ENCODE measurements at regions not wholly inside any gene's neighbourhood (a gene's known extent, or its start where the extent isn't known, plus 50 kb on each side); places are given as distances from the start of the nearest gene placed in this dataset.
"Not testable (repeated sequence)": the region's sequence is repeated elsewhere in the genome, so short reads cannot be mapped to it uniquely, and the experiment has no call there.

DNA sequence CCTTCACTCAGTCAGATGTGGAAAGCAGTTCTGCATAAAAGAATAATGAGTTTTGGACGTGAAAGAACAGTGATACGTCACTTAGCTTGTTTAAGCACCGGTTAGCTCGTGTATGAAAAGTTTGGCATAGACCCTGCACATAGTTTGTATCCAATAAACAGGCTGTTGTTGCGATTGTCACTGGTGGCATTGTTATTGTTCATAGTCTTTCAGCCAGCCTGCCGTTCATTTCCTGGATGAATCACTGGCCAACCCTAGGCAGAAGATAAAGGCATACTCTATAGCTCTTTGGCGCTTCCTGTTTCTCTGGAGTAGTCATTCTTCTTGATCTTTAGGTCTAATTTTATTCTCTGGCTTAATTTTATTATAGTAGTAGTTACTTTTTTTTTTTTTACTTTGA, 57.8 kb upstream of the ANKRD30A start:
- H3K27ac ChIP-seq, result no peak overlapping the region
- no peak overlapping the region for H3K4me3 ChIP-seq

DNA sequence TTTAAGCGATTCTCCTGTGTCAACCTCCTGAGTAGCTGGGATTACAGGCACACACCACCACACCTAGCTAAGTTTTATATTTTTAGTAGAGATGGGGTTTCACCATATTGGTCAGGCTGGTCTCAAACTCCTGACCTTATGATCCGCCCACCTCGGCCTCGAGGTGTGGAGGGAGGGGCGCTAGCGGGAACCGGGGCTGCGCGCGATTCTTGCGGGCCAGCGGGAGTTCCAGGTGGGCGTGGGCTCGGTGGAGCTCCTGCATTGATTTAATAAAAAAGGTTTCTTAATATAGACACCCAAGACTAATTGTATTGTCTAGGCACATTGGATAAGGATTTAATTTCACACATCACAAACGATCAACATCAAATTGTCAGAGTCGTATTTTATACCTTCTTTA, 63.1 kb upstream of the ANKRD30A start:
- not testable (repeated sequence) for H3K4me3 ChIP-seq, H3K27ac ChIP-seq

DNA sequence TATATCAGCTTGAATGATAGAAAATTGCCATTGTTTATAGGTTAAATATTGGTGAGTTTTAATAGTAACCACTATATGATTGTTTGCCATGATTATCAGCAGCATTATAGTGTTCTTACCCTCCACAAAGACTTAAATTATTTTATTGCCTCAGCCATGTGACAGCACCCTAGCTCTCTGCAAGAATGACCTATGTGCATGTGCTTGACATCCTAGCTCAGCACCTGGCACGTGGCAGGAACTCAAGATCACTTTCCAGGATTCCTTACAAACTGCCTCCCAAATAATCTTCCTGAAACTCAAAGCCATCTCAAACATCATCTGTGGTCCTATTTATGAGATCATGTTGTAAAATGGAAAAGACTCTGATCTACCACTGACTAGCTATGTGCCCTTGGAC, 68.1 kb upstream of the ANKRD30A start:
- no peak overlapping the region for H3K27ac ChIP-seq
- no peak overlapping the region for H3K4me3 ChIP-seq

GRCh38 chr10:37053476-37053875, 71.9 kb upstream of the ANKRD30A start:
- H3K4me3 ChIP-seq, result no peak overlapping the region
- no peak overlapping the region for H3K27ac ChIP-seq

DNA sequence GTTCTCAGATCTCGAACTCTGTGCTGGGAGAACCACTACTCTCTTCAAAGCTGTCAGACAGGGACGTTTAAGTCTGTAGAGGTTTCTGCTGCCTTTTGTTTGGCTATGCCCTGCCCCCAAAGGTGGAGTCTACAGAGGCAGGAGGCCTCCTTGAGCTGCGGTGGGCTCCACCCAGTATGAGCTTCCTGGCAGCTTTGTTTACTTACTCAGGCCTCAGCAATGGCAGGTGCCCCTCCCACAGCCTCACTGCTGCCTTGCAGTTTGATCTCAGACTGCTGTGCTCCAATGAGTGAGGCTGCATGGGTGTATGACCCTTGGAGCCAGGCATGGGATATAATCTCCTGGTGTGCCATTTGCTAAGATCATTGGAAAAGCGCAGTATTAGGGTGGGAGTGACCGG, 75.4 kb upstream of the ANKRD30A start:
- H3K27ac ChIP-seq, H3K4me3 ChIP-seq: not testable (repeated sequence)

- not testable (repeated sequence) for H3K4me3 ChIP-seq, H3K27ac ChIP-seq
These were observed 81.1 kb upstream of the ANKRD30A start for GRCh38 chr10:37044319-37044718.

- H3K27ac ChIP-seq, result no peak overlapping the region
- no peak overlapping the region for H3K4me3 ChIP-seq
These were observed 89.5 kb upstream of the ANKRD30A start for GRCh38 chr10:37035853-37036252.

DNA sequence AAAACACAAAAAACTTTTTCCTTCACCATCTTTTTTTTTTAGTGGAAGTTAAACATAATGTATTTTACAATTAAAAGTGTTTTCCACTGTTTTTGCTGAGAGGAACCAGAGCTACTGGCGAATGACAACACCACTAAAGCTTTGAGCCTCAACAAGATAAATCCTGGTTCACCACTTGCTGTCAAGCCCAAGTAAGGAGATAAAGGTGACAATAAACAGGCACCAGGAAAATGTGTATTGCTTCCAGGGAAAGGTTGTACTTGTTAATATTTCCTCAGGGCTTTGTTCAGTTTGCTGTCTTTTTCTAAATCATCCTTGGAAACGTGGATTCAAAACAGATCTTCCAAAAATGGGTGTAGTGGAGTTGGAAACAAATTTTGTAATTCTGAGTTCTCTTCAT, 109.9 kb upstream of the ANKRD30A start:
- Histone ChIP-seq H3K27ac (no peak overlapping the region), H3K4me3 (no peak overlapping the region)

GRCh38 chr10:37010741-37011140, 114.7 kb upstream of the ANKRD30A start:
- Histone ChIP-seq H3K4me3 (no peak overlapping the region), H3K27ac (no peak overlapping the region)

GRCh38 chr10:37008276-37008675, 117.1 kb upstream of the ANKRD30A start:
- H3K27ac ChIP-seq, H3K4me3 ChIP-seq: not testable (repeated sequence)

DNA sequence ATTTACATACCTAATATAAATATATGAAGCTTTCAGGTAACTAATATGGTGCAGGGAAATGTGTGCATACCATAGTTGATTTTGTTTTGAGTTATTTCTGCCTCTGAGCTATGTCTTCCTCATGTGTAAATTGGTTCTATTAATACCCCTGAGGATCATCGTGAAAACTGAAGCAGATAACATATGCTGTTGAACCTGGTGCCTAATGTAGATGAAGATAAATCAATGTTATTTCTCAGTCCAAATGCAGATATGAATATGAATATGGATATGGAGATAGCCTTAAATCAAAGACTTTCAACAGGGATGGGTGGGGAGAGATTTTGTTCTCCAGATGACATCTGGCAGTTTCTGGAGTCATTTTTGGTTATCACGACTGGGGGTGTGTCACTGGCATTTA, 122.3 kb upstream of the ANKRD30A start:
- no peak overlapping the region for H3K27ac ChIP-seq
- no peak overlapping the region for H3K4me3 ChIP-seq

GRCh38 chr10:36995806-36996205, 129.6 kb upstream of the ANKRD30A start:
- H3K4me3 ChIP-seq, H3K27ac ChIP-seq: not testable (repeated sequence)

DNA sequence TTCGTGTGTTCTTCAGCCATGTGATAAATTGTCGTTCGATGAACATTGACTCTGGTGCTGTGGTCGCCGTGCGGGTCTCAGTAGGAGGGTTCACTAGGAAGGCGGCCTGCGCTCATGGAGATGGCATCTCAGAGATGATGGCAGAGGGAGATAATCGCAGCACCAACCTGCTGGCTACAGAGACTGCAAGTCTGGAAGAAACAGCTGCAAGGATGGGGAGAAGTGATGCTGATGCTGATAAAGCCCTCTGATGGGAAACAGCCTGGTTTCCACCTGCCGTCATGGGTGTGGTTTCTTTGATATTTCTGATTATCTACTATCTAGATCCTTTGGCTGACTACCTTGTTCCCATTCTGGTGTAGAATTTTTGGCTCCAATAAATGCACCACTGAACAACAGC, 130.5 kb upstream of the ANKRD30A start:
- Histone ChIP-seq H3K27ac (no peak overlapping the region), H3K4me3 (no peak overlapping the region)

GRCh38 chr10:36989233-36989632, 136.2 kb upstream of the ANKRD30A start:
- H3K4me3 ChIP-seq, result no peak overlapping the region
- no peak overlapping the region for H3K27ac ChIP-seq

DNA sequence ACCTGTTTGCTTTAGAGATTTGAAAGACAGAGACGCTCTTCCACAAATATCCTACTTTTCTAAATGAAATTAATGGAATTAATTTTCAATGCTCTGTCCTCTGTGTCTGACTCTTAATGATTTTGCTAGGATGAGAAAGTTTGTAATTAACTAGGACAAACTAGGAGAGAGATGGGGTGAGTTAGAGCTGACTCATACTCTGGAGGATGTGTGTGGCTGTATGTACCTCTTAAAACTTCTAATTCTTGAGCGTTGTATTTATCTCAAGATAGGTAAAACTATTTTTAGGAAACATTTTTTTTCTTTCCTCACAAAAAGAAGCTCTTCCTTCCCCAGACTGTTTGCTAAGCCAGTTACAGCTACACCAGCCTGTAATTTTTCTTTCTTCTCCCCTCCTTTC, 178.8 kb upstream of the ANKRD30A start:
- no peak overlapping the region for H3K27ac ChIP-seq
- no peak overlapping the region for H3K4me3 ChIP-seq

GRCh38 chr10:36943544-36943943, 181.9 kb upstream of the ANKRD30A start:
- H3K27ac ChIP-seq, result no peak overlapping the region
- no peak overlapping the region for H3K4me3 ChIP-seq

DNA sequence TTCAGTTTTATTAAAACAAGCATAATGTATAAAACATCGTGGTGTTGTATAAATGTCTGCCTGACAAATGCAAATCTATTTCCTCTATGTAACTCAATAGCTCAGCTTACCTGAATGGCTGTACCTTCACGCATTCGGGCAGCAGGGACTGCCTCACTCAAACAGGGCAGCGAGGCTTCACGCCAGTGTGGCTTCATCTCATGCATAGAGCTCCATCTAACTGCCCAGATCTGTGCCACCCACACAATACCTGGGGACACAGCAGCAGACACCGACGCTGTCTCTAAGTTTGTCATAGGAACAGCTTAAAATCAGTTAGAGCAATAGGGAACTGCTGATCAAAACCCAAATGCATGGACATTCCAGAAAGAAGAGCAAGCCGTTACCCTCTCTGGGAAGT, 182.8 kb upstream of the ANKRD30A start:
- no peak overlapping the region for H3K27ac ChIP-seq
- no peak overlapping the region for H3K4me3 ChIP-seq

- H3K4me3 ChIP-seq, result no peak overlapping the region
- H3K27ac ChIP-seq, result no peak overlapping the region
These were observed 222.4 kb upstream of the ANKRD30A start for GRCh38 chr10:36903040-36903439.

GRCh38 chr10:36899652-36900051, 225.7 kb upstream of the ANKRD30A start:
- Histone ChIP-seq H3K27ac (no peak overlapping the region), H3K4me3 (no peak overlapping the region)

- H3K27ac ChIP-seq, result no peak overlapping the region
- no peak overlapping the region for H3K4me3 ChIP-seq
These were observed 236.3 kb upstream of the ANKRD30A start for GRCh38 chr10:36888925-36889573.

- Histone ChIP-seq H3K27ac (no peak overlapping the region), H3K4me3 (no peak overlapping the region)
These were observed 239.0 kb upstream of the ANKRD30A start for GRCh38 chr10:36886303-36886891.

DNA sequence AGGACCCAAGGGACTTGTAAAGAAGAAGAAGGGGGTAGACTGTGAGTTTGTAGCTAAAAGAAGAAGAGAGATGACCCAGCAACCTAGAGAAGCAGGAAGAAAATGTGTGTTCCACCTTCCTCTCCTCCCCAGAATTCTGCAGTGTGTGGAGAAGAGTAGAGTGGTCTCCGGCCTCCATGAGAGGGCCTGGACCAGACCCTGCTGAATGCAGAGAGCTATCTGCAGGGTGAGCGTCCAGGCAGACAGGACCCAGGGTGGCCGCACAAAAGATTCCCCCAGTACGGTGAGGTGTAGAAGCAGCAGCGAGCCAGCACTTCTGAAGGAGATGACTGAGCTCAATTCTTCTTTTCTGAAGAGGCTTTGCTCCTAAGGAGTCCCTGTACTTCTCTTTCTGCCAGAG, 239.7 kb upstream of the ANKRD30A start:
- no peak overlapping the region for H3K4me3 ChIP-seq
- H3K27ac ChIP-seq, result no peak overlapping the region

Measured in skin epidermis (tissue), 12 donors.